ENCODE measurements at regions not wholly inside any gene's neighbourhood (a gene's known extent, or its start where the extent isn't known, plus 50 kb on each side); places are given as distances from the start of the nearest gene placed in this dataset.

DNA sequence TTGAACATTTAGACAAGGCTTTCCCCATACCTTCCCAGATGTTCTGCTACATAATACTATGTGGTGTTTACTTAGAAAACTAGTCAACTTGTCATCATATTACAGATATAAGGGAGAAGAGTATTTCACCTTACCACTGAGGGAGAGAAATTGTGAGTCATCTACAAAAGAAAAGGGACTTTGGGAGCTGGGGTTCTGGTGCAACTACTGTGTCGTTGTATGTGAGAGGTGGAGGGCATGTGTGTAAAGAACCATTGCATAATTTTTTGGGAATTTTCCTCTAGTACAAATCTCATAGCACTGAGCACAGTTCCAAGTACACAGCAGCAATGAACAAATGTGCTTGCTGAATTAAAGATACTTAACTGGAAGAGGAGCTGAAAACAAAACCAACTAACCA lies 665.6 kb downstream of the DHX35 start:
- no peaks in the 10 kb centered on the region for H3K27me3 ChIP-seq
- no peaks in the 10 kb centered on the region for H3K36me3 ChIP-seq
- DNase-seq, result no peak
- H3K4me3 ChIP-seq, result no peak overlapping the region
- no peaks in the 10 kb centered on the region for H3K9me3 ChIP-seq
- intact Hi-C loops (cut with DNase I), result no loop called here
- H3K27ac ChIP-seq, result no peak overlapping the region
- no peaks in the 10 kb centered on the region for H3K4me1 ChIP-seq (ENCODE audit: insufficient read depth)
- 67 to 81% (median 79%) methylated on average over 1 of the region's 1 CpG for WGBS, 3 donors
- TF ChIP-seq, protein P1, sequence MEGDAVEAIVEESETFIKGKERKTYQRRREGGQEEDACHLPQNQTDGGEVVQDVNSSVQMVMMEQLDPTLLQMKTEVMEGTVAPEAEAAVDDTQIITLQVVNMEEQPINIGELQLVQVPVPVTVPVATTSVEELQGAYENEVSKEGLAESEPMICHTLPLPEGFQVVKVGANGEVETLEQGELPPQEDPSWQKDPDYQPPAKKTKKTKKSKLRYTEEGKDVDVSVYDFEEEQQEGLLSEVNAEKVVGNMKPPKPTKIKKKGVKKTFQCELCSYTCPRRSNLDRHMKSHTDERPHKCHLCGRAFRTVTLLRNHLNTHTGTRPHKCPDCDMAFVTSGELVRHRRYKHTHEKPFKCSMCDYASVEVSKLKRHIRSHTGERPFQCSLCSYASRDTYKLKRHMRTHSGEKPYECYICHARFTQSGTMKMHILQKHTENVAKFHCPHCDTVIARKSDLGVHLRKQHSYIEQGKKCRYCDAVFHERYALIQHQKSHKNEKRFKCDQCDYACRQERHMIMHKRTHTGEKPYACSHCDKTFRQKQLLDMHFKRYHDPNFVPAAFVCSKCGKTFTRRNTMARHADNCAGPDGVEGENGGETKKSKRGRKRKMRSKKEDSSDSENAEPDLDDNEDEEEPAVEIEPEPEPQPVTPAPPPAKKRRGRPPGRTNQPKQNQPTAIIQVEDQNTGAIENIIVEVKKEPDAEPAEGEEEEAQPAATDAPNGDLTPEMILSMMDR (IDR thresholded peaks at IDR 0.05), result no peak
- no peak for TF ChIP-seq EP300 (IDR thresholded peaks at IDR 0.05)
- TF ChIP-seq POLR2A (IDR thresholded peaks at IDR 0.05), result no peak

DNA sequence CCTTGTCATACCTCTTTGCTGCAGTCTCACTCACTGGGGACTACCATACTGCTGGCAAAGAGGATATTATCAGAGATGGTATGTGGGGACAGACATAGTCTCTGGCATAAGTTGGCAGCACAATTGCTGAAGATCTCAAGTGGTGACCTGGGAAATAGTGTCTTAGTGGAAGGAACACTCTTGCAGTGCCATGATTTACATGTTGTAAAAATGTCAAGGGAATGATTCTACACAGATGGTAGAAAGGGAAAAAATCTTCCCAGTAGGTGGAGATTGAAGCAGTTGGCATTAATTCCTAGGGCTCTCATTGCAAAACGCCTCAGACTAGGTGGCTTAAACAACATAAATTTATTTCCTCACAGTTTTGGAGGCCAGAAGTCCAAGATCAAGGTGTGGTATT lies 662.2 kb downstream of the DHX35 start:
- no peak for DNase-seq
- Histone ChIP-seq H3K27ac (no peak overlapping the region), H3K27me3 (no peaks in the 10 kb centered on the region), H3K9me3 (no peaks in the 10 kb centered on the region), H3K36me3 (no peaks in the 10 kb centered on the region), H3K4me3 (no peak overlapping the region), H3K4me1 (ENCODE audit: insufficient read depth) (no peaks in the 10 kb centered on the region)
- 40 to 78% (median 62%) methylated on average over 1 of the region's 1 CpG for WGBS, 3 donors
- TF ChIP-seq, protein P1 (IDR thresholded peaks at IDR 0.05), result no peak
- no peak for TF ChIP-seq POLR2A (IDR thresholded peaks at IDR 0.05)
- TF ChIP-seq EP300 (IDR thresholded peaks at IDR 0.05), result no peak
- intact Hi-C loops (cut with DNase I), result no loop called here

DNA sequence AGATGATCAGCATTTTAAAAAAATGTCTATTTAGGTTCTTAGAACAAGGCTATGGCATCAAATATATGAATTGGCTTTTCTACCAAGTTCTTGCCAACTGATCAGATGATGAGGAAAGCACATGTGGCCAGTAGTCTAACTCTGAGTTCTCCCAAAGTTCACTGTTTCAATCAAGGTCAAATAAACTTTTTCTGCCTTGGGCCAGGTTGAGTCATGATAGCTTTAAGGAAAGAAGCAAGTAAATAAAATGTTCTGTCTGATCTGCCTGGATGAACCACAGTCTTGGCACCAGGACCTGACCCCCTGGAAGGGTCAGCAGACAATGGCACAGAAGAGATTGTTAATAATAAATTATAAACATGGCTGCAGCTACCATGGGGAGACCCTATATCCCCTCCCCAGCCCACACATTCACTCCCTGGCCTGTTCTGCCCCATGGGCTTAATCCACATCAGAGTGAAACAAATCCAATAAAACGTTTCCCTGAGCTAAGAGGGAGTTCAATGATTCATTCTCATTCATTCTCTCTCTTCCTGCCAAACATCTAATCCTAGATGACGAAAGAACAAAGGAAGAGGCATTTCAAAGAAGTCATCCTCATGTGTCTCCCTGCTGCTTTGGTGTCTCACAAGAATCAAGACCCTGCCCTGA lies 661.6 kb downstream of the DHX35 start:
- no peak overlapping the region for H3K27ac ChIP-seq
- H3K27me3 ChIP-seq, result no peaks in the 10 kb centered on the region
- no peaks in the 10 kb centered on the region for H3K4me1 ChIP-seq (ENCODE audit: insufficient read depth)
- WGBS, 3 donors, result 25 to 34% (median 30%) methylated on average over 2 of the region's 2 CpGs
- no peak overlapping the region for H3K4me3 ChIP-seq
- intact Hi-C loops (cut with DNase I), result no loop called here
- H3K9me3 ChIP-seq, result no peaks in the 10 kb centered on the region
- no peak for TF ChIP-seq EP300 (IDR thresholded peaks at IDR 0.05)
- no peak for TF ChIP-seq POLR2A (IDR thresholded peaks at IDR 0.05)
- TF ChIP-seq, protein P1 (IDR thresholded peaks at IDR 0.05), result no peak
- H3K36me3 ChIP-seq, result no peaks in the 10 kb centered on the region
- DNase-seq, result peak in 1 of 5 donors; percentile 19

DNA sequence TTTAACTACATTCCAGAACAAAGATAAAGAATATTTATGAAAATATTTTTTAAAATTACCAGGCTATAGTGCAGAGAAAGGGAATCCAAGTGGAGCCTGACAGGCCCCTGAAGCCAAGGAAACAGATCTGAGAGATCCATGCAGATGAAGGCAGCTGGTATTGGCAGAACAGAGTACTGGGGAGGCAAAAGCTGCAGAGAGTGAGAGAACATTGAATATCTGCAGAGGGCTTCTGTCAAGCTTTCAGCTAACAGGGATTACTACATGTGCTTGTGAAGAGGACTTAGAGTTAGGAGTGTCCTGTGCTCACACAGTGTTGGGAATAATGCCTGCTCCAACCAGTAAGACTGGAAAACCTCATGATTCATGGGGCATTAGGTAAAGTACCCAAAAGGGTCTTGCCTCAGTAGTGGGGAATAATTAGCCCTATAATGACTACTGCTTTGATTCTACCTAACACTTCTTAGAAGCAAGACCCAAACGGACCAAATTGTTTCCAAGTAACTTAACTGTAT lies 657.2 kb downstream of the DHX35 start:
- no peaks in the 10 kb centered on the region for H3K4me1 ChIP-seq (ENCODE audit: insufficient read depth)
- H3K27ac ChIP-seq, result no peak overlapping the region
- intact Hi-C loops (cut with DNase I), result no loop called here
- no peak overlapping the region for H3K4me3 ChIP-seq
- no peak for DNase-seq
- H3K27me3 ChIP-seq, result no peaks in the 10 kb centered on the region
- WGBS, 3 donors, result 28 to 51% (median 30%) methylated on average over 1 of the region's 1 CpG
- no peaks in the 10 kb centered on the region for H3K36me3 ChIP-seq
- no peak for TF ChIP-seq EP300 (IDR thresholded peaks at IDR 0.05)
- no peak for TF ChIP-seq POLR2A (IDR thresholded peaks at IDR 0.05)
- H3K9me3 ChIP-seq, result no peaks in the 10 kb centered on the region

DNA sequence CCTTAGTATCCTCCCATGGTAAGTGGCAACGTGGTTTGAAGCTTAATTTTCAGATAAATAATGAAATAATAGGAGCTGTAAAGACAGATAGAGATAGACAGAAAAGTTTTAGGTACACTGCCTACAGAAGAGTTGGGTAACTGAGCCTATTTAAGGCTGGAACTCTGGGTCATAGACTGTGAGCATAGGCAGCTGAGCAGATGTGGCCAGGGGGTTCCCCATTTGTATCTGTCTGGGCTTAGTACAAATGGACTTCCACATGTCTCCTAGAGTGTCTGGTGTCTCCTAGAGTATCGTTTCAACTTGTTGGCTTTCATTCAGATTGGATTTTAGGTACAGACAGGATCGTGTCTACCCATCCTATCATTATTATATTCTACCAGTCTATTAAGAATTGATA lies 649.8 kb downstream of the DHX35 start:
- TF ChIP-seq, protein P1 (IDR thresholded peaks at IDR 0.05), result no peak
- TF ChIP-seq POLR2A (IDR thresholded peaks at IDR 0.05), result no peak
- TF ChIP-seq EP300 (IDR thresholded peaks at IDR 0.05), result no peak
- H3K27me3 ChIP-seq, result no peaks in the 10 kb centered on the region

More for the DNA sequence above, 649.8 kb downstream of the DHX35 start:
- Histone ChIP-seq H3K4me1 (ENCODE audit: insufficient read depth) (no peaks in the 10 kb centered on the region), H3K9me3 (no peaks in the 10 kb centered on the region), H3K4me3 (no peak overlapping the region), H3K27ac (no peak overlapping the region), H3K36me3 (no peaks in the 10 kb centered on the region)
- intact Hi-C loops (cut with DNase I), result no loop called here
- no peak for DNase-seq
- 64 to 72% (median 65%) methylated on average over 3 of the region's 3 CpGs for WGBS, 3 donors

Measured in ovary (tissue), 7 donors.